Activated B cell treated with CpG ODN at 0.5 μM for 24 hours (primary cell): ENCODE measurements at regions not wholly inside any gene's neighbourhood (a gene's known extent, or its start where the extent isn't known, plus 50 kb on each side); places are given as distances from the start of the nearest gene placed in this dataset.
"Not testable (repeated sequence)": the region's sequence is repeated elsewhere in the genome, so short reads cannot be mapped to it uniquely, and the experiment has no call there.

Source experiments
- ATAC-seq: fragments of 200-7000 bp; cut with Tn5 transposase; one replicate; pipeline ENCODE4 v1.10.0; 2021; ENCODE audit warnings: low read depth, mild to moderate bottlenecking, moderate library complexity
- CTCF ChIA-PET: fragments of 350-600 bp; sonication (Branson Sonifier 250); formaldehyde crosslinking; loops from one replicate; lab custom pipeline; 2021; ENCODE audit warnings: antibody characterized with exemption; lab: Charles Lee
- POLR2A ChIA-PET: fragments of 350-600 bp; sonication (Branson Sonifier 250); formaldehyde crosslinking; loops from one replicate; lab custom pipeline; 2021; ENCODE audit warnings: antibody characterized with exemption; lab: Charles Lee
- DNase-seq: peaks from one replicate; pipeline ENCODE4 v3.0.0; 2022
- H3K27ac Mint-ChIP-seq: one replicate; pipeline ENCODE4 v1.8.0; 2020; ENCODE audit warnings: mixed read lengths
- H3K27me3 Mint-ChIP-seq: one replicate; pipeline ENCODE4 v1.8.0; 2021; ENCODE audit warnings: mixed read lengths
- H3K36me3 Mint-ChIP-seq: one replicate; pipeline ENCODE4 v1.8.0; 2021; ENCODE audit warnings: low read depth, mixed read lengths
- H3K4me1 Mint-ChIP-seq: one replicate; pipeline ENCODE4 v1.8.0; 2021; ENCODE audit warnings: mixed read lengths
- H3K4me3 Mint-ChIP-seq: one replicate; pipeline ENCODE4 v1.8.0; 2020; ENCODE audit warnings: mild to moderate bottlenecking, mixed read lengths
- H3K9me3 Mint-ChIP-seq: one replicate; pipeline ENCODE4 v1.8.0; 2020; ENCODE audit warnings: mixed read lengths
- intact Hi-C: fragments of 100-400 bp; cut with micrococcal nuclease; formaldehyde crosslinking; loops from one replicate; pipeline ENCODE4 v1.15.1; 2024
- TF ChIP-seq, protein P1 (sequence below): fragments of 200-600 bp; IDR thresholded peaks from one replicate; pipeline ENCODE4 v1.8.0; 2022; ENCODE audit warnings: antibody characterized with exemption, mild to moderate bottlenecking

DNA sequence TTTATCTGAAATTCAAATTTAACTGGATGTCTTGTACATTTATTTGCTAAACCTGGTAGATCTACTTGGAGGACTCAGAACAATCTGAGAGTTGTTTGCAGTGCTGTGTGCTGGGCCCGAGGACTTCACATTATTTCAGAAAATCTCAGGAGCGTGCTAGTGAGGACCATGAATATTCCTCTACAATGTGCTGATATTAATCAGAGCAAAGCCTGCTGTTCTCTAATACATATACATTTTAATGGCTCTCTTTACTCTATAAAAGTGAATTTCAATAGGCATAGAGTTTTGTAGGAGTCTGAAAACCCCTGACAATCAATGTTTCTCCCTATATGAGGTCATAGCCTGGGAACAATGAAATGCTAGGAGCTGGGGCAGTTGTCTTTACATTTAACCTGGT is 144.3 kb downstream of the NEDD1 start:
- no peak for DNase-seq
- H3K27me3 Mint-ChIP-seq = no peaks in the 10 kb centered on the region
- H3K9me3 Mint-ChIP-seq = peaks cover 3% of the 10 kb centered on the region
- ChIA-PET CTCF (no interaction called here), POLR2A (no interaction called here)
- no peak overlapping the region for H3K4me3 Mint-ChIP-seq
- no peak for ATAC-seq
- TF ChIP-seq, protein P1, sequence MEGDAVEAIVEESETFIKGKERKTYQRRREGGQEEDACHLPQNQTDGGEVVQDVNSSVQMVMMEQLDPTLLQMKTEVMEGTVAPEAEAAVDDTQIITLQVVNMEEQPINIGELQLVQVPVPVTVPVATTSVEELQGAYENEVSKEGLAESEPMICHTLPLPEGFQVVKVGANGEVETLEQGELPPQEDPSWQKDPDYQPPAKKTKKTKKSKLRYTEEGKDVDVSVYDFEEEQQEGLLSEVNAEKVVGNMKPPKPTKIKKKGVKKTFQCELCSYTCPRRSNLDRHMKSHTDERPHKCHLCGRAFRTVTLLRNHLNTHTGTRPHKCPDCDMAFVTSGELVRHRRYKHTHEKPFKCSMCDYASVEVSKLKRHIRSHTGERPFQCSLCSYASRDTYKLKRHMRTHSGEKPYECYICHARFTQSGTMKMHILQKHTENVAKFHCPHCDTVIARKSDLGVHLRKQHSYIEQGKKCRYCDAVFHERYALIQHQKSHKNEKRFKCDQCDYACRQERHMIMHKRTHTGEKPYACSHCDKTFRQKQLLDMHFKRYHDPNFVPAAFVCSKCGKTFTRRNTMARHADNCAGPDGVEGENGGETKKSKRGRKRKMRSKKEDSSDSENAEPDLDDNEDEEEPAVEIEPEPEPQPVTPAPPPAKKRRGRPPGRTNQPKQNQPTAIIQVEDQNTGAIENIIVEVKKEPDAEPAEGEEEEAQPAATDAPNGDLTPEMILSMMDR = no peak
- intact Hi-C loops = no loop called here
- no peaks in the 10 kb centered on the region for H3K4me1 Mint-ChIP-seq
- no peaks in the 10 kb centered on the region for H3K36me3 Mint-ChIP-seq
- no peak overlapping the region for H3K27ac Mint-ChIP-seq

DNA sequence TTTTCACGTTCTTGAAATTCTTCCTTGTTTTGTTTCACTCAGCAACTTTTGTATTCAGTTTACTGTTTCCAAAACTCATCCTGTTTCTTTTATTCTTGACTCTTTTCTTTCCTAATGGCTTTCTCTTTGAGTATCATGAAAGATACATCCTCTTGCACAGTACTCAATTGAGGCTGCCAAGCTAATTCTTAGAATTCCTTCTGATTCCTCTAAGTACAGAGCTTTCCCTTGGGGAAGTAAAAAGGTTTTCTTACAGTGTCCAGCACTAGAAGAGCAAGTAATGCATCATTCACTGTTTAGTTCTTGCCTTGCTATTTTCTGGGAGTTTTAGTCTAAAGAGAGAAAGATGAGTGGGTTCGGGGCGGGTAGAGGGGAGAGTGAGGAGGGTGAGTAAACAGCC is 154.1 kb downstream of the NEDD1 start:
- Mint-ChIP-seq H3K9me3 (peaks cover 12% of the 10 kb centered on the region), H3K4me3 (no peak overlapping the region), H3K27me3 (peaks cover 4% of the 10 kb centered on the region), H3K36me3 (no peaks in the 10 kb centered on the region), H3K27ac (no peak overlapping the region), H3K4me1 (no peaks in the 10 kb centered on the region)
- POLR2A ChIA-PET = no interaction called here
- no peak for DNase-seq
- no peak for ATAC-seq
- CTCF ChIA-PET = no interaction called here
- intact Hi-C loops = no loop called here
- TF ChIP-seq, protein P1 = no peak

DNA sequence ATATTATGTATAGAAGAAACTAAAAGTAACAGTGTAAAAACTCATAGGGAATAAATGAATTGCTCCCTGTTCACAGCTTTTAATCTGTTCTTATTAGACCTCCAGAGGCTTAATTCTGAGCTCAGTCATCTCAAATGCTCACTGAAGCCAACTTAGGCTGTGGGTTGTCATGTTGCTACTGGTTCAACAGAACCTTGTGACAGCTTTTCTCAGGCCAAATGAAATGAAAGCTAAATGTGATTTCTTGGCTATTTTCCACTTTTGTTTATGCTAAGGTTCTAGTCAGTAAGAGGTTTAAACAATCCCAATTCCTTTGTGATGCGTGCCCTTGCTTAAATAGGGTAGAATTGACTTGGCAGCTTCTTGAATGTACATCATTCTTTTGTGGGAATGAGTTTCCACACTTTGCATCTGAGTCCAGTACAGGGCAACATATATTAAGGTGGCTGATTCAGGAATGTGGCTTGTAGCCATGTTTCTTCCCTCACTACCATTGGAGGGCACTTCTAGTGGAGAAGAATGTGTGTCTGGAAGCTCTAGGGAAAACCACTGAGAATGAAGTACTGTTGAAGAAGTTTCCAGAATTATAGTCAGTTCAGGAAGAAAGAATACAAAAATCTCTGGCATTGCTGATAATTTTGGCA is 156.4 kb downstream of the NEDD1 start:
- no peak for DNase-seq
- no peaks in the 10 kb centered on the region for H3K9me3 Mint-ChIP-seq
- intact Hi-C loops = no loop called here
- TF ChIP-seq, protein P1 = no peak
- no peaks in the 10 kb centered on the region for H3K36me3 Mint-ChIP-seq
- no peak overlapping the region for H3K27ac Mint-ChIP-seq
- ChIA-PET CTCF (no interaction called here), POLR2A (no interaction called here)
- peaks cover 4% of the 10 kb centered on the region for H3K27me3 Mint-ChIP-seq
- no peaks in the 10 kb centered on the region for H3K4me1 Mint-ChIP-seq
- no peak for ATAC-seq
- no peak overlapping the region for H3K4me3 Mint-ChIP-seq

DNA sequence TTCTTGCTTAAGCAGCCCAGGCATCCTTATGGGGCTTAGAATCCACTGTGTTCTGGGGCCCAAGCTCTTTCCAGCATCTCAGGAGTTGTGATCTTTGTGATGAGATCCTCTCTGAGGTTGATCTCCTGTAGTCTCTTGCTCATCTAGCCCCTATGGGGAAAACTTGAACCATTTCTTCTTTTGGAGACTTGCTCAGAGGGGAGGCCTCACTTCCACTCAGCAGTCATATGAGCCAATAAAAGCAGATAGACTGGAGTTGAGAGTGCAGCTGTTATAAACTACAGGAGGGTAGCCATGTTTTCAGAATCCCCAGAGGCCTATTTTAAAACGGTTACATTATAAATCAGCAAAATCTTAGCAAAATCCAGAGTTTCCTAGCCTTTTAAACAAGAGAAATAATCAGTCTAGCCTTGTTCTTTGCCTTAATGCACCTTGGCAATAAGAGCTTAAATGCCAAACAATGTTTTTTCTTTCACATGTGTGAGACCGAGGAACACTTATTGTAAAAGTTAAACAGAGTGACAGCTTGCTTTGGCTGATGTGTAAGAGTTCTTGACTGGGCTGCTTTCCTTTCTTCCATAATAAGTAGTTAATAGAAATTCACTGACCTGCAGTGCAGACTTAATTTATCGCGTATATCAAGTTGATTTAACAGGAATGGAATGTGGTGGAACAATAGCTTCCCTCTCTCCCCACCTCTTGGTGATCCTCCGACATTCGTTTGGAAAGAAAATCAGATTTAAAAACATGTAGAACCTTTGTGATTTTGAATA is 168.3 kb downstream of the NEDD1 start:
- ChIA-PET POLR2A (no interaction called here), CTCF (no interaction called here)
- Mint-ChIP-seq H3K4me3 (no peak overlapping the region), H3K27ac (no peak overlapping the region), H3K4me1 (no peaks in the 10 kb centered on the region), H3K27me3 (no peaks in the 10 kb centered on the region), H3K9me3 (no peaks in the 10 kb centered on the region), H3K36me3 (no peaks in the 10 kb centered on the region)
- ATAC-seq = no peak
- TF ChIP-seq, protein P1 = no peak
- intact Hi-C loops = no loop called here
- DNase-seq = no peak

DNA sequence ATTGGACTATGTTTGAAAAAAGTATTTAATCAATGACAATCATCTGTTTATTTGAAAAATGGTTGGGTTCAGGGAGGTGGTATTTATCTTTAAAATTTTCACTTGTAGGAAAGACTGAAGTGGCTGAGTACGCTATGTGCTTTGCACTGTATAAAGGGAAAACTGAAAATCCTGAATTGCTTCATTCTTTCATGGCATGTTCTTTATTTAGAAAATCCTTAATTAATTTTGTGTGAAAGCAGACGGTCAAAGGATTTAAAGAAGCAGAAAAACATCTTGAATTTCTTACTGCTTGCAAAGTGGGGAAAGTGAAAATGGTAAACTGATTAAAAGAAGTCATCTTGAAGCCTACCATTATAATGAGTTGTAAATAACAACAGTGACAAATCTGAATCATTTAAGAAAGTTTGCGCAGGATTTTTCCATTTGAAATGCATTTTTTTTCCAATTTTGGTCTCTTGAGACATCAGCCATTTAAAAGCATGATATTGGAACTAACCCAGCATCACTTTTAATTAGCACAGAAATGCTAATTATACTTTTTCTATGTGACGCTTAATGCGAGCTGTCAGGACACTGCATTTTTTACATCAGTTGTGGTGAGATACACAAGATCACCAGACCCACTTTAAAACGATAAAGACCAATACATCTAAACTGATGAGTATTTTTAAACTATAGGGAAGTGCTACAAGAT is 169.0 kb downstream of the NEDD1 start:
- Mint-ChIP-seq H3K4me3 (no peak overlapping the region), H3K9me3 (no peaks in the 10 kb centered on the region), H3K36me3 (no peaks in the 10 kb centered on the region), H3K27ac (no peak overlapping the region), H3K27me3 (no peaks in the 10 kb centered on the region), H3K4me1 (no peaks in the 10 kb centered on the region)
- ChIA-PET CTCF (no interaction called here), POLR2A (no interaction called here)
- ATAC-seq (no peak), DNase-seq (no peak)
- intact Hi-C loops = no loop called here
- TF ChIP-seq, protein P1 = no peak

DNA sequence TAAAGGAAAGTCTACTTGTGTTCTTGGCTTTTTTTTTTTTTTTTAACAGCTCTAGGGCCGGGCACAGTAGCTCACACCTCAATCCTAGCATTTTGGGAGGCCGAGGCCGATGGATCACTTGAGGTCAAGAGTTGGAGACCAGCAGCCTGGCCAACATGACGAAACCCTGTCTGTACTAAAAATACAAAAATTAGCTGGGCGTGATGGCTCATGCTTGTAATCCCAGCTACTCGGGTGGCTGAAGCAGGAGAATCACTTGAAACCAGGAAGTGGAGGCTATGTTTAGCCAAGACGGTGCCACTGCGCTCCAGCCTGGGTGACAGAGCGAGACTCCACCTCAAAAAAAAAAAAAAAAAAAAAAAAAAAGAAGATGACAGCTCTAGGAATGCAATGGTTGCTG is 169.9 kb downstream of the NEDD1 start:
- H3K4me3 Mint-ChIP-seq, H3K4me1 Mint-ChIP-seq, H3K9me3 Mint-ChIP-seq, POLR2A ChIA-PET, DNase-seq, H3K27me3 Mint-ChIP-seq, ATAC-seq, H3K36me3 Mint-ChIP-seq, CTCF ChIA-PET, intact Hi-C loops, H3K27ac Mint-ChIP-seq: not testable (repeated sequence)
